H1 (cell line): ENCODE measurements at regions not wholly inside any gene's neighbourhood (a gene's known extent, or its start where the extent isn't known, plus 50 kb on each side); places are given as distances from the start of the nearest gene placed in this dataset.
A peak's percentile ranks its signal among the peaks of the same experiment; 100 is the strongest.

Source experiments
- CTCF ChIA-PET: fragments of 300-600 bp; sonication (Branson Sonifier 250); formaldehyde crosslinking; loops from one replicate; lab custom pipeline; 2021; ENCODE audit not compliant: partially characterized antibody; lab: Charles Lee
- POLR2A ChIA-PET: fragments of 300-600 bp; sonication (Branson Sonifier 250); formaldehyde crosslinking; loops from one replicate; lab custom pipeline; 2021; ENCODE audit warnings: inconsistent platforms; ENCODE audit not compliant: partially characterized antibody; lab: Charles Lee
- DNase-seq, 2 experiments: peaks; one replicate each; pipeline versions ENCODE4 v3.0.0 to v3.0.0-alpha.2; 2010 to 2022; ENCODE audit warnings: low spot score in 2 of 2, low read depth in 1 of 2, mixed read lengths in 1 of 2
- FAIRE-seq: peaks from 2 replicates; lab custom pipeline; 2011; peaks lifted over from hg19 to GRCh38; lab: Jason Lieb, UNC
- H2AFZ ChIP-seq: 2 replicates; pipeline ENCODE4 v1.8.1; 2012; ENCODE audit warnings: low read length, inconsistent platforms
- H2AK5ac ChIP-seq: 2 replicates; pipeline ENCODE4 v1.6.1; 2013; ENCODE audit warnings: low read depth, low read length
- H2BK120ac ChIP-seq: replicated peaks from 2 replicates; pipeline ENCODE3; 2013; ENCODE audit warnings: low read depth, low read length, inconsistent platforms
- H2BK12ac ChIP-seq: 2 replicates; pipeline ENCODE4 v1.6.1; 2013; ENCODE audit warnings: low read depth, low read length
- H2BK15ac ChIP-seq: 2 replicates; pipeline ENCODE4 v1.6.1; 2013; ENCODE audit warnings: low read length
- H2BK20ac ChIP-seq: 2 replicates; pipeline ENCODE4 v1.6.1; 2013; ENCODE audit warnings: low read length
- H2BK5ac ChIP-seq: 2 replicates; pipeline ENCODE4 v1.6.1; 2013; ENCODE audit warnings: low read depth, low read length
- H3K14ac ChIP-seq: 2 replicates; pipeline ENCODE4 v1.6.1; 2013; ENCODE audit warnings: inconsistent platforms; ENCODE audit not compliant: insufficient read length
- H3K18ac ChIP-seq: 2 replicates; pipeline ENCODE4 v1.6.1; 2013; ENCODE audit warnings: low read length; ENCODE audit errors: extremely low read depth
- H3K23ac ChIP-seq: 2 replicates; pipeline ENCODE4 v1.6.1; 2013; ENCODE audit warnings: inconsistent platforms; ENCODE audit not compliant: insufficient read length
- H3K23me2 ChIP-seq: 2 replicates; pipeline ENCODE4 v1.6.1; 2013; ENCODE audit warnings: low read depth, low read length
- H3K27ac ChIP-seq: 2 replicates; pipeline ENCODE4 v1.6.1; 2011; ENCODE audit warnings: low read depth, low read length, inconsistent platforms
- H3K27me3 ChIP-seq, 4 experiments: replicated peaks in 1 of 4; 1 replicate in 1 of 4; 2 replicates in 3 of 4; pipeline versions ENCODE4 v1.6.1 to v1.8.1; 2011 to 2013; ENCODE audit warnings: low read length in 3 of 4, mild to moderate bottlenecking in 3 of 4, inconsistent platforms in 2 of 4, mixed read lengths in 2 of 4, moderate library complexity in 1 of 4; ENCODE audit not compliant: control insufficient read depth in 3 of 4, insufficient read depth in 3 of 4; ENCODE audit errors: extremely low read depth in 1 of 4
- H3K36me3 ChIP-seq, 4 experiments: 2 replicates each; pipeline versions ENCODE4 v1.6.1 to v1.8.1; 2011 to 2013; ENCODE audit warnings: mild to moderate bottlenecking in 4 of 4, low read length in 3 of 4, moderate library complexity in 2 of 4, control low read depth in 1 of 4, inconsistent platforms in 1 of 4; ENCODE audit not compliant: insufficient read depth in 4 of 4, control insufficient read depth in 2 of 4
- H3K4ac ChIP-seq: replicated peaks from 2 replicates; pipeline ENCODE3; 2013; ENCODE audit warnings: low read length, low read depth, mixed read lengths, inconsistent platforms; ENCODE audit not compliant: insufficient read length
- H3K4me1 ChIP-seq, 4 experiments: replicated peaks in 1 of 4; 1 replicate in 1 of 4; 2 replicates in 3 of 4; pipeline versions ENCODE4 v1.6.1 to v1.8.1; 2011 to 2013; ENCODE audit warnings: low read length in 3 of 4, inconsistent platforms in 2 of 4, mixed read lengths in 1 of 4; ENCODE audit not compliant: insufficient read depth in 4 of 4, control insufficient read depth in 3 of 4
- H3K4me2 ChIP-seq, 2 experiments: 2 replicates each; pipeline versions ENCODE4 v1.6.1 to v1.8.1; 2011 to 2013; ENCODE audit warnings: low read depth in 2 of 2, low read length in 2 of 2, control low read depth in 1 of 2, inconsistent platforms in 1 of 2, mild to moderate bottlenecking in 1 of 2; ENCODE audit not compliant: insufficient read depth in 1 of 2
- H3K4me3 ChIP-seq, 4 experiments: fragments of 200-600, 300-600 bp in 1 of 4; sonication (generic), shearing (Covaris generic), sonication (Bioruptor Twin) in 1 of 4; 2 replicates each; pipeline versions ENCODE4 v1.5.1 to v1.8.1; 2011 to 2016; ENCODE audit warnings: low read length in 4 of 4, low read depth in 3 of 4, control low read depth in 2 of 4, inconsistent platforms in 2 of 4, mild to moderate bottlenecking in 2 of 4, mixed read lengths in 1 of 4, moderate library complexity in 1 of 4; ENCODE audit not compliant: insufficient read depth in 2 of 4; ENCODE audit errors: extremely low read depth in 1 of 4
- H3K56ac ChIP-seq: replicated peaks from 2 replicates; pipeline ENCODE3; 2013; ENCODE audit warnings: low read depth, mild to moderate bottlenecking, mixed read lengths, low read length, inconsistent platforms; ENCODE audit not compliant: insufficient read length
- H3K79me1 ChIP-seq: 2 replicates; pipeline ENCODE4 v1.6.1; 2013; ENCODE audit warnings: low read depth, low read length, control low read depth
- H3K79me2 ChIP-seq, 2 experiments: 2 replicates each; pipeline versions ENCODE4 v1.6.1 to v1.8.1; 2012 to 2013; ENCODE audit warnings: low read length in 2 of 2, mild to moderate bottlenecking in 2 of 2, inconsistent platforms in 1 of 2; ENCODE audit not compliant: insufficient read depth in 2 of 2, control insufficient read depth in 1 of 2
- H3K9ac ChIP-seq, 4 experiments: replicated peaks in 1 of 4; 1 replicate in 1 of 4; 2 replicates in 3 of 4; pipeline versions ENCODE4 v1.6.1 to v1.8.1; 2011 to 2013; ENCODE audit warnings: low read depth in 3 of 4, low read length in 3 of 4, control low read depth in 2 of 4, mild to moderate bottlenecking in 2 of 4, moderate library complexity in 2 of 4, inconsistent platforms in 1 of 4; ENCODE audit errors: extremely low read depth in 1 of 4
- H3K9me3 ChIP-seq, 2 experiments: 2 replicates each; pipeline versions ENCODE4 v1.6.1 to v1.8.1; 2012 to 2013; ENCODE audit warnings: mild to moderate bottlenecking in 2 of 2, moderate library complexity in 2 of 2, control low read depth in 1 of 2, inconsistent platforms in 1 of 2, low read depth in 1 of 2, low read length in 1 of 2, mixed read lengths in 1 of 2; ENCODE audit not compliant: insufficient read depth in 2 of 2
- H4K20me1 ChIP-seq, 2 experiments: replicated peaks in 1 of 2; 2 replicates each; pipeline versions ENCODE3 to v1.8.1; 2011 to 2013; ENCODE audit warnings: inconsistent platforms in 2 of 2, low read length in 2 of 2, mild to moderate bottlenecking in 1 of 2; ENCODE audit not compliant: insufficient read depth in 2 of 2, control insufficient read depth in 1 of 2
- H4K5ac ChIP-seq: 2 replicates; pipeline ENCODE4 v1.6.1; 2013; ENCODE audit warnings: low read length, low read depth, mixed read lengths, inconsistent platforms; ENCODE audit not compliant: insufficient read length
- H4K8ac ChIP-seq: 2 replicates; pipeline ENCODE4 v1.8.0; 2013; ENCODE audit warnings: mild to moderate bottlenecking, moderate library complexity, low read length, inconsistent platforms; ENCODE audit not compliant: insufficient read depth; ENCODE audit errors: extremely low read depth
- H4K91ac ChIP-seq: replicated peaks from 2 replicates; pipeline ENCODE3; 2013; ENCODE audit warnings: low read length, mixed read lengths, inconsistent platforms; ENCODE audit not compliant: insufficient read length
- BACH1 ChIP-seq: IDR thresholded peaks from 2 replicates; pipeline ENCODE4 v1.6.1; 2012; ENCODE audit warnings: low read length, improper control_type of control experiment
- BCL11A ChIP-seq, 2 experiments: IDR thresholded peaks; one replicate each; pipeline ENCODE4 v1.6.1; 2011; ENCODE audit warnings: low read depth in 2 of 2, low read length in 2 of 2, mild to moderate bottlenecking in 2 of 2
- CBX8 ChIP-seq: fragments of 300-800, 300-1000 bp; sonication (generic); IDR thresholded peaks from 2 replicates; pipeline ENCODE4 v1.7.1; 2016; ENCODE audit warnings: low read depth, low read length, borderline replicate concordance
- CTBP2 ChIP-seq: IDR thresholded peaks from 2 replicates; pipeline ENCODE4 v1.7.0; 2011; ENCODE audit warnings: borderline replicate concordance, mild to moderate bottlenecking, moderate library complexity, mixed read lengths, low read length; ENCODE audit not compliant: insufficient read depth, insufficient read length
- EP300 ChIP-seq, 2 experiments: IDR thresholded peaks; 1 replicate in 1 of 2; 2 replicates in 1 of 2; pipeline ENCODE4 v1.6.1; 2011 to 2012; ENCODE audit warnings: low read depth in 2 of 2, low read length in 2 of 2, mild to moderate bottlenecking in 2 of 2, borderline replicate concordance in 1 of 2, inconsistent platforms in 1 of 2, moderate library complexity in 1 of 2
- EZH2 ChIP-seq: fragments of 200-600 bp; sonication (generic); IDR thresholded peaks from 2 replicates; pipeline ENCODE4 v1.7.1; 2012; ENCODE audit warnings: low read depth, mild to moderate bottlenecking, moderate library complexity, low read length, inconsistent platforms; ENCODE audit not compliant: severe bottlenecking
- GTF2F1 ChIP-seq: IDR thresholded peaks from 2 replicates; pipeline ENCODE4 v1.6.1; 2012; ENCODE audit warnings: low read depth, low read length, improper control_type of control experiment, borderline replicate concordance
- HDAC2 ChIP-seq, 2 experiments: fragments of 300-600 bp in 1 of 2; sonication (generic) in 1 of 2; IDR thresholded peaks; 2 replicates each; pipeline ENCODE4 v1.6.1; 2011 to 2012; ENCODE audit warnings: low read depth in 2 of 2, low read length in 2 of 2, mild to moderate bottlenecking in 2 of 2, moderate library complexity in 2 of 2, borderline replicate concordance in 1 of 2, inconsistent platforms in 1 of 2
- HDAC6 ChIP-seq: IDR thresholded peaks from one replicate; pipeline ENCODE4 v1.7.1; 2012; ENCODE audit warnings: low read depth, mild to moderate bottlenecking, inconsistent platforms, low read length, moderate library complexity
- JUN ChIP-seq: IDR thresholded peaks from 2 replicates; pipeline ENCODE4 v1.6.1; 2011; ENCODE audit warnings: low read depth, mild to moderate bottlenecking, improper control_type of control experiment, low read length
- KDM4A ChIP-seq: IDR thresholded peaks from one replicate; pipeline ENCODE4 v1.7.1; 2012; ENCODE audit warnings: low read depth, mild to moderate bottlenecking, moderate library complexity, low read length, inconsistent platforms; ENCODE audit not compliant: severe bottlenecking
- POLR2A ChIP-seq, 2 experiments: IDR thresholded peaks; 1 replicate in 1 of 2; 2 replicates in 1 of 2; pipeline ENCODE4 v1.6.1; 2011; ENCODE audit warnings: low read depth in 2 of 2, low read length in 2 of 2, mild to moderate bottlenecking in 2 of 2; ENCODE audit errors: control extremely low read depth in 1 of 2
- RFX5 ChIP-seq: IDR thresholded peaks from 2 replicates; pipeline ENCODE4 v1.6.1; 2011; ENCODE audit warnings: low read depth, low read length, improper control_type of control experiment, borderline replicate concordance
- TBP ChIP-seq: IDR thresholded peaks from 2 replicates; pipeline ENCODE4 v1.6.1; 2011; ENCODE audit warnings: low read depth, low read length, improper control_type of control experiment
- ZNF274 ChIP-seq: IDR thresholded peaks from 2 replicates; pipeline ENCODE4 v1.7.0; 2012; ENCODE audit warnings: low read length, borderline replicate concordance; ENCODE audit errors: extremely low read depth
- WGBS, 2 experiments: shearing (Covaris generic) in 1 of 2; methylation state at CpG; one replicate each; pipeline versions ENCODE4 v1.1.6 to v1.1.7; 2013 to 2015; ENCODE audit warnings: low lambda C conversion rate in 2 of 2, mixed read lengths in 2 of 2, inconsistent platforms in 1 of 2, low coverage in 1 of 2, missing lambda C conversion rate in 1 of 2; ENCODE audit not compliant: insufficient replicate concordance in 2 of 2, insufficient coverage in 1 of 2, insufficient read length in 1 of 2; ENCODE audit errors: extremely low coverage in 1 of 2, missing lambda C conversion rate in 1 of 2; 5-methylcytosine and 5-hydroxymethylcytosine counted together

GRCh38 chr18:10152475-10152874, 238.7 kb downstream of the VAPA start:
- Histone ChIP-seq H3K4ac (no peak overlapping the region), H3K36me3 (no peaks in the 10 kb centered on the region), H4K8ac (no peak overlapping the region), H2AFZ (no peak overlapping the region), H3K14ac (no peak overlapping the region), H3K9ac (no peak overlapping the region), H3K79me2 (no peaks in the 10 kb centered on the region), H3K56ac (no peak overlapping the region), H3K27ac (no peak overlapping the region), H2AK5ac (no peak overlapping the region), H3K4me2 (no peak overlapping the region), H4K91ac (no peak overlapping the region), H2BK15ac (no peak overlapping the region), H2BK120ac (no peak overlapping the region), H3K4me1 (no peaks in the 10 kb centered on the region), H3K27me3 (no peaks in the 10 kb centered on the region), H4K5ac (no peak overlapping the region), H3K18ac (no peak overlapping the region), H2BK20ac (no peak overlapping the region), H3K4me3 (no peak overlapping the region), H2BK12ac (no peak overlapping the region), H3K9me3 (0 out of 4 replicates have a peak, but pooled peaks cover 0 to 9% of the 10 kb centered on the region in 2 experiments), H4K20me1 (no peaks in the 10 kb centered on the region), H2BK5ac (no peak overlapping the region), H3K79me1 (no peaks in the 10 kb centered on the region), H3K23me2 (no peaks in the 10 kb centered on the region), H3K23ac (no peak overlapping the region)
- 88% methylated on average over 7 of the region's 7 CpGs; no CpG with 5 or more reads in 1 of the 2 experiments for WGBS, 2 experiments
- ChIA-PET CTCF (no interaction called here), POLR2A (no interaction called here)
- FAIRE-seq (no peak), DNase-seq (peak in 1 of 2 experiments; percentile 16)
- no peak for TF ChIP-seq HDAC6
- TF ChIP-seq CBX8, result no peak
- no peak for TF ChIP-seq HDAC2 (IDR thresholded peaks at IDR 0.05; ENCODE audit: borderline replicate concordance in 1 of 2, low read depth in 2 of 2, low read length in 2 of 2)
- no peak for TF ChIP-seq EZH2
- no peak for TF ChIP-seq JUN
- no peak for TF ChIP-seq GTF2F1
- TF ChIP-seq CTBP2, result no peak
- TF ChIP-seq KDM4A, result no peak
- no peak for TF ChIP-seq EP300 (IDR thresholded peaks at IDR 0.05; ENCODE audit: borderline replicate concordance in 1 of 2, low read depth in 2 of 2, low read length in 2 of 2)
- TF ChIP-seq BCL11A (IDR thresholded peaks at IDR 0.05; ENCODE audit: low read depth in 2 of 2, low read length in 2 of 2), result no peak
- no peak for TF ChIP-seq RFX5
- TF ChIP-seq BACH1, result no peak
- no peak for TF ChIP-seq TBP
- no peak for TF ChIP-seq ZNF274
- no peak for TF ChIP-seq POLR2A (IDR thresholded peaks at IDR 0.05; ENCODE audit: control extremely low read depth in 1 of 2, low read depth in 2 of 2, low read length in 2 of 2)
